HepG2 (cell line): ENCODE measurements at regions not wholly inside any gene's neighbourhood (a gene's known extent, or its start where the extent isn't known, plus 50 kb on each side); places are given as distances from the start of the nearest gene placed in this dataset.

Experiments
- ELF3 ChIP-seq: IDR thresholded peaks from 2 replicates; pipeline ENCODE4 v1.6.1; 2016; ENCODE audit warnings: missing genetic modification reagents, missing compliant biosample characterization
- EZH2 ChIP-seq: conservative IDR thresholded peaks from 2 replicates; pipeline ENCODE4 v1.6.1; 2012; ENCODE audit warnings: mild to moderate bottlenecking, low read depth, low read length, moderate library complexity
- FOSL2 ChIP-seq: sonication (generic); formaldehyde crosslinking; IDR thresholded peaks from 2 replicates; pipeline ENCODE4 v1.4.0; 2020; ENCODE audit warnings: missing genetic modification reagents
- KDM2A ChIP-seq: sonication (generic); formaldehyde crosslinking; IDR thresholded peaks from 2 replicates; pipeline ENCODE4 v1.4.0; 2020; ENCODE audit warnings: low read depth, missing genetic modification reagents, borderline replicate concordance
- XRCC5 ChIP-seq: fragments of 200-400 bp; formaldehyde crosslinking; optimal IDR thresholded peaks from 2 replicates; pipeline ENCODE3; 2017; ENCODE audit warnings: mild to moderate bottlenecking, low read length
- ZFX ChIP-seq: sonication (generic); formaldehyde crosslinking; IDR thresholded peaks from 2 replicates; pipeline ENCODE4 v1.4.0; 2020; ENCODE audit warnings: mild to moderate bottlenecking, low read depth, missing genetic modification reagents, moderate library complexity
- ZMAT5 ChIP-seq: sonication (generic); formaldehyde crosslinking; IDR thresholded peaks from 2 replicates; pipeline ENCODE4 v1.5.0; 2020; ENCODE audit warnings: mild to moderate bottlenecking, low read depth, missing genetic modification reagents, borderline replicate concordance
- TF ChIP-seq, protein P1 (sequence below), 2 experiments: sonication (generic) in 1 of 2; formaldehyde crosslinking in 1 of 2; IDR thresholded peaks; 2 replicates each; pipeline versions ENCODE4 v1.4.0 to v1.6.1; 2018 to 2020; ENCODE audit warnings: missing genetic modification reagents in 2 of 2, borderline replicate concordance in 1 of 2, low read depth in 1 of 2, mild to moderate bottlenecking in 1 of 2, missing biosample characterization in 1 of 2
- TF ChIP-seq, protein P2 (sequence below): sonication (generic); formaldehyde crosslinking; IDR thresholded peaks from 2 replicates; pipeline ENCODE4 v1.5.1; 2020; ENCODE audit warnings: mild to moderate bottlenecking, missing genetic modification reagents, moderate library complexity

- TF ChIP-seq, protein P1, sequence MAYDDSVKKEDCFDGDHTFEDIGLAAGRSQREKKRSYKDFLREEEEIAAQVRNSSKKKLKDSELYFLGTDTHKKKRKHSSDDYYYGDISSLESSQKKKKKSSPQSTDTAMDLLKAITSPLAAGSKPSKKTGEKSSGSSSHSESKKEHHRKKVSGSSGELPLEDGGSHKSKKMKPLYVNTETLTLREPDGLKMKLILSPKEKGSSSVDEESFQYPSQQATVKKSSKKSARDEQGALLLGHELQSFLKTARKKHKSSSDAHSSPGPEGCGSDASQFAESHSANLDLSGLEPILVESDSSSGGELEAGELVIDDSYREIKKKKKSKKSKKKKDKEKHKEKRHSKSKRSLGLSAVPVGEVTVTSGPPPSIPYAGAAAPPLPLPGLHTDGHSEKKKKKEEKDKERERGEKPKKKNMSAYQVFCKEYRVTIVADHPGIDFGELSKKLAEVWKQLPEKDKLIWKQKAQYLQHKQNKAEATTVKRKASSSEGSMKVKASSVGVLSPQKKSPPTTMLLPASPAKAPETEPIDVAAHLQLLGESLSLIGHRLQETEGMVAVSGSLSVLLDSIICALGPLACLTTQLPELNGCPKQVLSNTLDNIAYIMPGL (CRISPR knock-in tag; IDR thresholded peaks at IDR 0.05; ENCODE audit: borderline replicate concordance in 1 of 2, low read depth in 1 of 2), result 0 out of 4 replicates have a peak, but pooled peaks of 1 of the 2 experiments have one; percentile 19
- TF ChIP-seq ELF3 (CRISPR knock-in tag) (0 out of 2 replicates have a peak, but pooled peaks have one; percentile 19), XRCC5 (peak; percentile 48), KDM2A (CRISPR knock-in tag) (peak; percentile 78; the same call in 1 of the 2 replicates), EZH2 (peak; percentile 56), ZMAT5 (CRISPR knock-in tag) (no peak), ZFX (CRISPR knock-in tag) (0 out of 2 replicates have a peak, but pooled peaks have one; percentile 19), FOSL2 (peak; percentile 19; the same call in 1 of the 2 replicates)
- TF ChIP-seq, protein P2, sequence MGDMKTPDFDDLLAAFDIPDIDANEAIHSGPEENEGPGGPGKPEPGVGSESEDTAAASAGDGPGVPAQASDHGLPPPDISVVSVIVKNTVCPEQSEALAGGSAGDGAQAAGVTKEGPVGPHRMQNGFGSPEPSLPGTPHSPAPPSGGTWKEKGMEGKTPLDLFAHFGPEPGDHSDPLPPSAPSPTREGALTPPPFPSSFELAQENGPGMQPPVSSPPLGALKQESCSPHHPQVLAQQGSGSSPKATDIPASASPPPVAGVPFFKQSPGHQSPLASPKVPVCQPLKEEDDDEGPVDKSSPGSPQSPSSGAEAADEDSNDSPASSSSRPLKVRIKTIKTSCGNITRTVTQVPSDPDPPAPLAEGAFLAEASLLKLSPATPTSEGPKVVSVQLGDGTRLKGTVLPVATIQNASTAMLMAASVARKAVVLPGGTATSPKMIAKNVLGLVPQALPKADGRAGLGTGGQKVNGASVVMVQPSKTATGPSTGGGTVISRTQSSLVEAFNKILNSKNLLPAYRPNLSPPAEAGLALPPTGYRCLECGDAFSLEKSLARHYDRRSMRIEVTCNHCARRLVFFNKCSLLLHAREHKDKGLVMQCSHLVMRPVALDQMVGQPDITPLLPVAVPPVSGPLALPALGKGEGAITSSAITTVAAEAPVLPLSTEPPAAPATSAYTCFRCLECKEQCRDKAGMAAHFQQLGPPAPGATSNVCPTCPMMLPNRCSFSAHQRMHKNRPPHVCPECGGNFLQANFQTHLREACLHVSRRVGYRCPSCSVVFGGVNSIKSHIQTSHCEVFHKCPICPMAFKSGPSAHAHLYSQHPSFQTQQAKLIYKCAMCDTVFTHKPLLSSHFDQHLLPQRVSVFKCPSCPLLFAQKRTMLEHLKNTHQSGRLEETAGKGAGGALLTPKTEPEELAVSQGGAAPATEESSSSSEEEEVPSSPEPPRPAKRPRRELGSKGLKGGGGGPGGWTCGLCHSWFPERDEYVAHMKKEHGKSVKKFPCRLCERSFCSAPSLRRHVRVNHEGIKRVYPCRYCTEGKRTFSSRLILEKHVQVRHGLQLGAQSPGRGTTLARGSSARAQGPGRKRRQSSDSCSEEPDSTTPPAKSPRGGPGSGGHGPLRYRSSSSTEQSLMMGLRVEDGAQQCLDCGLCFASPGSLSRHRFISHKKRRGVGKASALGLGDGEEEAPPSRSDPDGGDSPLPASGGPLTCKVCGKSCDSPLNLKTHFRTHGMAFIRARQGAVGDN (CRISPR knock-in tag), result peak; percentile 31; the same call in 1 of the 2 replicates
These were observed 66.7 kb upstream of the PITRM1 start (continued) for GRCh38 chr10:3239066-3239919.
